A673 (cell line): ENCODE measurements at regions not wholly inside any gene's neighbourhood (a gene's known extent, or its start where the extent isn't known, plus 50 kb on each side); places are given as distances from the start of the nearest gene placed in this dataset.

Experiments used
- BruUV-seq: library from RNA; stranded (reverse); fragments of 400-500 nt; replicated peaks from 2 replicates; lab custom pipeline; 2021; lab: Mats Ljungman, UMichigan
- CTCF ChIA-PET: fragments of 300-600 bp; sonication (Branson Sonifier 250); formaldehyde crosslinking; loops from one replicate; lab custom pipeline; 2022; ENCODE audit warnings: antibody characterized with exemption; lab: Charles Lee
- POLR2A ChIA-PET: fragments of 300-600 bp; sonication (Branson Sonifier 250); formaldehyde crosslinking; loops from one replicate; lab custom pipeline; 2022; ENCODE audit warnings: antibody characterized with exemption; ENCODE audit not compliant: low non-redundant PET; lab: Charles Lee
- DNase-seq: peaks from one replicate; pipeline ENCODE4 v3.0.0-alpha.2; 2015; ENCODE audit warnings: low spot score
- H3K27ac ChIP-seq: fragments of 200-600 bp; sonication (generic); 2 replicates; pipeline ENCODE4 v1.5.1; 2016; ENCODE audit warnings: mixed run types, low read depth, mild to moderate bottlenecking, mixed read lengths, antibody characterized with exemption, low read length; ENCODE audit not compliant: poor library complexity, severe bottlenecking
- H3K27me3 ChIP-seq: fragments of 200-600 bp; sonication (generic); replicated peaks from 2 replicates; pipeline ENCODE4 v1.6.1; 2017; ENCODE audit warnings: mixed run types, low read depth, mild to moderate bottlenecking, mixed read lengths, antibody characterized with exemption, low read length; ENCODE audit not compliant: insufficient read depth, poor library complexity
- H3K36me3 ChIP-seq: fragments of 200-600 bp; sonication (generic); 2 replicates; pipeline ENCODE4 v1.6.1; 2016; ENCODE audit warnings: mixed run types, mild to moderate bottlenecking, mixed read lengths, antibody characterized with exemption, low read length; ENCODE audit not compliant: insufficient read depth, poor library complexity, severe bottlenecking
- H3K4me1 ChIP-seq: fragments of 200-600 bp; sonication (generic); 2 replicates; pipeline ENCODE4 v1.6.1; 2017; ENCODE audit warnings: mixed run types, mild to moderate bottlenecking, mixed read lengths, antibody characterized with exemption, low read length; ENCODE audit not compliant: insufficient read depth, poor library complexity, severe bottlenecking
- H3K4me3 ChIP-seq: fragments of 200-600 bp; sonication (generic); 2 replicates; pipeline ENCODE4 v1.5.1; 2016; ENCODE audit warnings: low read depth, mixed run types, mild to moderate bottlenecking, mixed read lengths, low read length; ENCODE audit not compliant: poor library complexity, severe bottlenecking
- H3K9me3 ChIP-seq: fragments of 200-600 bp; sonication (generic); 2 replicates; pipeline ENCODE4 v1.6.1; 2016; ENCODE audit warnings: mixed run types, low read depth, mild to moderate bottlenecking, mixed read lengths, antibody characterized with exemption, low read length; ENCODE audit not compliant: poor library complexity, severe bottlenecking
- EZH2 ChIP-seq: fragments of 200-600 bp; sonication (generic); IDR thresholded peaks from 2 replicates; pipeline ENCODE4 v1.6.1; 2017; ENCODE audit warnings: borderline replicate concordance, low read depth, mild to moderate bottlenecking, mixed read lengths, antibody characterized with exemption, low read length; ENCODE audit not compliant: poor library complexity, severe bottlenecking
- intact Hi-C: fragments of 100-400 bp; cut with micrococcal nuclease; formaldehyde crosslinking; loops from one replicate; pipeline ENCODE4 v1.10.0; 2022; ENCODE audit not compliant: unreplicated experiment
- TF ChIP-seq, protein P1 (sequence below): fragments of 300-800, 200-600 bp; sonication (generic); conservative IDR thresholded peaks from 2 replicates; pipeline ENCODE4 v1.5.1; 2017; ENCODE audit warnings: low read depth, mild to moderate bottlenecking, antibody characterized with exemption, low read length, moderate library complexity, mixed read lengths

DNA sequence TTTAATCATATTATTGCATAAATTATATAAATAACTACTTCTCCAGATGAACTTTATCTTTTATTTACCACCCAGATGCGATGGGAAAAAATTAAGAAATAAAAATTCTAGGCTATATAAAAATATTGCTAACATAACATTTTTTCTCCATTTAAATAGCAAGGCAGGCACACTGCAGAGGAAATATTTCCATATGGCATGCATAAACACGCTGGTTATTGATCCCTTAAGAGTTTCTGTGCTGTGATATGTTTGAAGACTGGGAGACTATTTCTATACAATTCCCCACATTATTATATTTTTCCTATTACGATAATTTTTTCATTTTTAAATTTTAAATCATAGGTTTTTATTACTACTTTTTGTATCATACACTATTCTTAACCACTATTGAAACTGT lies 131.5 kb downstream of the C12orf50 start:
- CTCF ChIA-PET, result no interaction called here

DNA sequence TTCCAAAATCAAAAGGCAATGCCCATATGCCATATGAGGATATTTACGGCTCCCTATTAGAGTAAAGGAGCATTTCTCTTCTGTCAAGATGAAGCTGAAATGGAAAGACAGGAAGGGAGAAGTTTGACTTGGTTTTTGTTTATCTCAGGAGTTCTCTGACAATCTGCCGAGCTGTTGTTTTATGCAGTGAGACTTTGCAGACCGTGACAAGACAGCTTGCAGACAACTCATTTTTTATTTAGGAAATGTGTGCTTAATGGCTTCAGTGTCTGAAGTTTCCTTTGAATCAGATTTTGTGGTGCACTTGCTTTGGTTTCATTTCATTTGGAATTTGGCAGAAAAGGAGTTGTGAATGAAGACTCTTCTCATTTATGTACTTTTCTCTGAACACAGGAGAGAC lies 145.4 kb downstream of the C12orf50 start:
- intact Hi-C loops, result no loop called here
- TF ChIP-seq, protein P1, sequence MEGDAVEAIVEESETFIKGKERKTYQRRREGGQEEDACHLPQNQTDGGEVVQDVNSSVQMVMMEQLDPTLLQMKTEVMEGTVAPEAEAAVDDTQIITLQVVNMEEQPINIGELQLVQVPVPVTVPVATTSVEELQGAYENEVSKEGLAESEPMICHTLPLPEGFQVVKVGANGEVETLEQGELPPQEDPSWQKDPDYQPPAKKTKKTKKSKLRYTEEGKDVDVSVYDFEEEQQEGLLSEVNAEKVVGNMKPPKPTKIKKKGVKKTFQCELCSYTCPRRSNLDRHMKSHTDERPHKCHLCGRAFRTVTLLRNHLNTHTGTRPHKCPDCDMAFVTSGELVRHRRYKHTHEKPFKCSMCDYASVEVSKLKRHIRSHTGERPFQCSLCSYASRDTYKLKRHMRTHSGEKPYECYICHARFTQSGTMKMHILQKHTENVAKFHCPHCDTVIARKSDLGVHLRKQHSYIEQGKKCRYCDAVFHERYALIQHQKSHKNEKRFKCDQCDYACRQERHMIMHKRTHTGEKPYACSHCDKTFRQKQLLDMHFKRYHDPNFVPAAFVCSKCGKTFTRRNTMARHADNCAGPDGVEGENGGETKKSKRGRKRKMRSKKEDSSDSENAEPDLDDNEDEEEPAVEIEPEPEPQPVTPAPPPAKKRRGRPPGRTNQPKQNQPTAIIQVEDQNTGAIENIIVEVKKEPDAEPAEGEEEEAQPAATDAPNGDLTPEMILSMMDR, result no peak
- TF ChIP-seq EZH2, result no peak
- Histone ChIP-seq H3K4me3 (peak overlapping the region; percentile 18), H3K36me3 (no peaks in the 10 kb centered on the region), H3K4me1 (no peaks in the 10 kb centered on the region), H3K9me3 (no peaks in the 10 kb centered on the region), H3K27me3 (no peaks in the 10 kb centered on the region), H3K27ac (no peak overlapping the region)
- ChIA-PET CTCF (no interaction called here), POLR2A (interaction anchor here (0.5 kb wide), 1 partner anchor 632 kb away, joined by 3 read pairs; no protein-coding TSS in a partner anchor)
- BruUV-seq, result no TSS peak
- no peak for DNase-seq

More for the DNA sequence above, 131.5 kb downstream of the C12orf50 start:
- intact Hi-C loops, result no loop called here
- H3K4me1 ChIP-seq, result no peaks in the 10 kb centered on the region
- H3K27ac ChIP-seq, result no peak overlapping the region
- no peaks in the 10 kb centered on the region for H3K36me3 ChIP-seq
- H3K9me3 ChIP-seq, result no peaks in the 10 kb centered on the region
- POLR2A ChIA-PET, result no interaction called here
- TF ChIP-seq, protein P1, result no peak
- TF ChIP-seq EZH2, result no peak
- no peak for DNase-seq
- no TSS peak for BruUV-seq
- no peak overlapping the region for H3K4me3 ChIP-seq
- no peaks in the 10 kb centered on the region for H3K27me3 ChIP-seq

DNA sequence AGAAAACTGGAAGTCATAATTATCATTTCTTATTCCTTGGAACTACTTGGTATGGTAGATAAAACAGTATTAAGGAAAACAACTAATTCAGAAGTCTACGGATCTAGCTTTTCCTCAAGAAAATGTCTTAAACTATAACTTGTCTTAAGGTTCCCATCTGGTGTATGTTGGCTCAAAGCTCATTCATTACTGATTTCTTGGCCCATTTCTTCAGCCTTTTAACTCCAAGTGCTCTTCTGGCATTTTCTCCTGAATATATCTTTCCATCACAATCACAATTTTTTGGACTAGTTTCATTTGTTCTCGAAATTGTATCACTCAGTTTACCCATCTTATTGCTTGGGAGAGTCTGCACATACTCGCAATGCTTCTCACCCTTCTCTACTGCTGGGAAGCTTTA lies 150.1 kb downstream of the C12orf50 start:
- Histone ChIP-seq H3K4me1 (no peaks in the 10 kb centered on the region), H3K4me3 (no peak overlapping the region), H3K36me3 (no peaks in the 10 kb centered on the region), H3K27me3 (no peaks in the 10 kb centered on the region), H3K27ac (no peak overlapping the region), H3K9me3 (no peaks in the 10 kb centered on the region)
- ChIA-PET POLR2A (no interaction called here), CTCF (no interaction called here)
- TF ChIP-seq EZH2, result no peak
- TF ChIP-seq, protein P1, result no peak
- BruUV-seq, result no TSS peak
- no peak for DNase-seq
- intact Hi-C loops, result no loop called here
